ENCODE measurements at regions not wholly inside any gene's neighbourhood (a gene's known extent, or its start where the extent isn't known, plus 50 kb on each side); places are given as distances from the start of the nearest gene placed in this dataset.

GRCh38 chr12:83753904-83754303, 1067.2 kb downstream of the TMTC2 start:
- no peak for DNase-seq
- Histone ChIP-seq H3K4me1 (no peaks in the 10 kb centered on the region), H3K4me3 (no peak overlapping the region), H3K36me3 (no peaks in the 10 kb centered on the region), H3K27me3 (no peaks in the 10 kb centered on the region), H3K9me3 (no peaks in the 10 kb centered on the region), H3K27ac (no peak overlapping the region)
- intact Hi-C loops (cut with DNase I): no loop called here
- 45 to 72% methylated on average over 1 of the region's 1 CpG for WGBS, 2 donors
- TF ChIP-seq POLR2A (IDR thresholded peaks at IDR 0.05): no peak

GRCh38 chr12:83753205-83753604, 1066.5 kb downstream of the TMTC2 start:
- Histone ChIP-seq H3K27ac (no peak overlapping the region), H3K27me3 (no peaks in the 10 kb centered on the region), H3K4me3 (no peak overlapping the region), H3K4me1 (no peaks in the 10 kb centered on the region), H3K9me3 (no peaks in the 10 kb centered on the region), H3K36me3 (no peaks in the 10 kb centered on the region)
- TF ChIP-seq, protein P1, sequence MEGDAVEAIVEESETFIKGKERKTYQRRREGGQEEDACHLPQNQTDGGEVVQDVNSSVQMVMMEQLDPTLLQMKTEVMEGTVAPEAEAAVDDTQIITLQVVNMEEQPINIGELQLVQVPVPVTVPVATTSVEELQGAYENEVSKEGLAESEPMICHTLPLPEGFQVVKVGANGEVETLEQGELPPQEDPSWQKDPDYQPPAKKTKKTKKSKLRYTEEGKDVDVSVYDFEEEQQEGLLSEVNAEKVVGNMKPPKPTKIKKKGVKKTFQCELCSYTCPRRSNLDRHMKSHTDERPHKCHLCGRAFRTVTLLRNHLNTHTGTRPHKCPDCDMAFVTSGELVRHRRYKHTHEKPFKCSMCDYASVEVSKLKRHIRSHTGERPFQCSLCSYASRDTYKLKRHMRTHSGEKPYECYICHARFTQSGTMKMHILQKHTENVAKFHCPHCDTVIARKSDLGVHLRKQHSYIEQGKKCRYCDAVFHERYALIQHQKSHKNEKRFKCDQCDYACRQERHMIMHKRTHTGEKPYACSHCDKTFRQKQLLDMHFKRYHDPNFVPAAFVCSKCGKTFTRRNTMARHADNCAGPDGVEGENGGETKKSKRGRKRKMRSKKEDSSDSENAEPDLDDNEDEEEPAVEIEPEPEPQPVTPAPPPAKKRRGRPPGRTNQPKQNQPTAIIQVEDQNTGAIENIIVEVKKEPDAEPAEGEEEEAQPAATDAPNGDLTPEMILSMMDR (IDR thresholded peaks at IDR 0.05): no peak
- TF ChIP-seq EP300 (IDR thresholded peaks at IDR 0.05): no peak
- no peak for TF ChIP-seq POLR2A (IDR thresholded peaks at IDR 0.05)
- TF ChIP-seq POLR2AphosphoS5 (IDR thresholded peaks at IDR 0.05): no peak
- DNase-seq: no peak
- 81 to 85% methylated on average over 3 of the region's 3 CpGs for WGBS, 2 donors
- intact Hi-C loops (cut with DNase I): no loop called here

DNA sequence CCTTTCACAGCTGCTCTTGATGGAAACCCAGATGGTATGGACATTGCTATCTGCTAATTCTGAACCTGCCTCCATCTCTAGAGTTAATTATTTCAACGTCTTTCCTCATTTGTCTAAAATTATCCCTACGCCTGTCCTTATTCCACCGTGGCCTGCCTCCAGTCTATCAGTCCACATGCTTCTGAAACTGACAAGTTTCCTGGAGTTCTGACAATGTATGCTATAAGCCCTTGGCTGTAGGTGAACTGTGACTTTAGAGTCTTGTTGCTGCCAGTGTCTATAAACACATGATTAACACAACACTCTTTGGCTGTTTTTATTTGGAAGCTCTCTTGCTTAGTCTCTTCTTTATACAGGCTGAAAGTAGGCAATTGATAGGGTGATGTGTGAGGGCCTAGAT, 1052.9 kb downstream of the TMTC2 start:
- no peak for DNase-seq
- 78 to 85% methylated on average over 3 of the region's 3 CpGs for WGBS, 2 donors
- Histone ChIP-seq H3K9me3 (peaks cover 0 to 3% (median 0%) of the 10 kb centered on the region in 4 donors), H3K36me3 (no peaks in the 10 kb centered on the region), H3K4me3 (no peak overlapping the region), H3K27me3 (no peaks in the 10 kb centered on the region), H3K27ac (no peak overlapping the region), H3K4me1 (no peaks in the 10 kb centered on the region)
- intact Hi-C loops (cut with DNase I): no loop called here
- TF ChIP-seq POLR2A (IDR thresholded peaks at IDR 0.05) (no peak), EP300 (IDR thresholded peaks at IDR 0.05) (no peak), POLR2AphosphoS5 (IDR thresholded peaks at IDR 0.05) (no peak)
- TF ChIP-seq, protein P1 (IDR thresholded peaks at IDR 0.05): no peak

DNA sequence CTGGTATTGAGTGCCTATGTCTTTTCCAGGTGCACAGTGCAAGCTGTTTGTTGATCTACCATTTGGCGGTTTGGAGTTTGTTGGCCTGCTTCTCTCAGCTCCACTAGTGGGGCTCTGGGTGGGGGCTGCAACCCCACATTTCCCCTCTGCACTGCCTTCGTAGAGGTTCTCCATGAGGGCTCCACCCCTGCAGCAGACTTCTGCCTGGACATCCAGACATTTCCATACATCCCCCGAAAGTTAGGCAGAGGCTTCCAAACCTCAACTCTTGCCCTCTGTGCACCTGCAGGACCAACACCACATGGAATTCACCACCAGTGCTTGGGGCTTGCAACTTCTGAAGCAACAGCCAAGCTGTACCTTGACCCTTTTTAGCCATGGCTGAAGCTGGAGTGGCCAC, 1024.1 kb downstream of the TMTC2 start:
- no peaks in the 10 kb centered on the region for H3K36me3 ChIP-seq
- intact Hi-C loops (cut with DNase I): no loop called here
- 90 to 91% methylated on average over 3 of the region's 3 CpGs for WGBS, 2 donors
- no peak overlapping the region for H3K4me3 ChIP-seq
- no peak for TF ChIP-seq POLR2AphosphoS5 (IDR thresholded peaks at IDR 0.05)
- no peak for TF ChIP-seq POLR2A (IDR thresholded peaks at IDR 0.05)
- TF ChIP-seq EP300 (IDR thresholded peaks at IDR 0.05): no peak
- TF ChIP-seq, protein P1 (IDR thresholded peaks at IDR 0.05): no peak
- no peaks in the 10 kb centered on the region for H3K27me3 ChIP-seq
- no peak overlapping the region for H3K27ac ChIP-seq
- no peaks in the 10 kb centered on the region for H3K4me1 ChIP-seq
- DNase-seq: no peak
- H3K9me3 ChIP-seq: peaks cover 0 to 3% (median 0%) of the 10 kb centered on the region in 4 donors

DNA sequence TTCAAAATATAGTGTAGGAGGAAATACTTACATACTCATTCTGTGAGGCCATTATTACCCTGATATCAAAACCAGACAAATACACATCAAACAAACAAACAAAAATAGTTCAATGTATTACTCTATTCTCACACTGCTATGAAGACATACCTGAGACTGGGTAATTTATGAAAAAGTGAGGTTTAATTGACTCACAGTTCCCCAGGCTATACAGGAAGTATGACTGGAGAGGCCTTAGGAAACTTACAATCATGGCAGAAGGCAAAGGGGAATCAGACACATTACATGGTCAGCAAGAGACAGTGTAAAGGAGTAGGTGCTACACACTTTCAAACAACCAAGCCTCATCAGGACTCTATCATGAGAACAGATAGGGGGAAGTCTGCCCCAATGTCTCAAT, 1023.2 kb downstream of the TMTC2 start:
- H3K9me3 ChIP-seq: peaks cover 0 to 3% (median 0%) of the 10 kb centered on the region in 4 donors
- H3K4me1 ChIP-seq: no peaks in the 10 kb centered on the region
- H3K36me3 ChIP-seq: no peaks in the 10 kb centered on the region
- no peak for DNase-seq
- H3K4me3 ChIP-seq: no peak overlapping the region
- no peak overlapping the region for H3K27ac ChIP-seq
- intact Hi-C loops (cut with DNase I): no loop called here
- TF ChIP-seq POLR2A (IDR thresholded peaks at IDR 0.05): no peak
- TF ChIP-seq, protein P1 (IDR thresholded peaks at IDR 0.05): no peak
- no peak for TF ChIP-seq EP300 (IDR thresholded peaks at IDR 0.05)
- TF ChIP-seq POLR2AphosphoS5 (IDR thresholded peaks at IDR 0.05): no peak
- no peaks in the 10 kb centered on the region for H3K27me3 ChIP-seq

Measured in sigmoid colon (tissue), 6 donors.